A549 (cell line): ENCODE measurements at regions not wholly inside any gene's neighbourhood (a gene's known extent, or its start where the extent isn't known, plus 50 kb on each side); places are given as distances from the start of the nearest gene placed in this dataset.

ENCODE experiments used
- ATAC-seq, 2 experiments: fragments of 200-7000 bp in 1 of 2; fragments of >200 bp in 1 of 2; cut with Nextera tagmentation in 1 of 2; cut with Tn5 transposase in 1 of 2; 3 replicates each; pipeline versions ENCODE4 v1.8.0 to v1.9.1; 2018 to 2020; ENCODE audit warnings: mild to moderate bottlenecking in 1 of 2, moderate library complexity in 1 of 2
- CTCF ChIA-PET: fragments of 300-600 bp; sonication (Branson Sonifier 250); formaldehyde crosslinking; extraction: SDS; loops from one replicate; lab custom pipeline; 2021; ENCODE audit warnings: antibody characterized with exemption, inconsistent platforms; lab: Yijun Ruan, JAX
- POLR2A ChIA-PET: fragments of 350-600 bp; formaldehyde crosslinking; extraction: SDS; loops from one replicate; lab custom pipeline; 2021; ENCODE audit warnings: antibody characterized with exemption, inconsistent platforms; lab: Yijun Ruan, JAX
- DNase-seq, 2 experiments: peaks; one replicate each; pipeline versions ENCODE4 v3.0.0 to v3.0.0-alpha.2; 2011 to 2016; ENCODE audit warnings: low read depth in 1 of 2, low spot score in 1 of 2
- FAIRE-seq: peaks from 2 replicates; lab custom pipeline; 2011; peaks lifted over from hg19 to GRCh38; lab: Jason Lieb, UNC
- H3K27ac ChIP-seq, 2 experiments: fragments of >200 bp; sonication (Bioruptor Twin); formaldehyde crosslinking; 3 replicates each; pipeline ENCODE4 v1.5.1; 2016 to 2017
- H3K4me1 ChIP-seq: fragments of >200 bp; sonication (Bioruptor Twin); formaldehyde crosslinking; 3 replicates; pipeline ENCODE4 v1.6.1; 2016
- H3K4me2 ChIP-seq: fragments of >200 bp; sonication (Bioruptor Twin); formaldehyde crosslinking; 3 replicates; pipeline ENCODE4 v1.6.1; 2016
- H3K4me3 ChIP-seq: fragments of >200 bp; sonication (Bioruptor Twin); formaldehyde crosslinking; 3 replicates; pipeline ENCODE4 v1.5.1; 2016
- H3K9me3 ChIP-seq: fragments of >200 bp; sonication (Bioruptor Twin); formaldehyde crosslinking; 3 replicates; pipeline ENCODE4 v1.6.1; 2016
- BCL3 ChIP-seq: fragments of >200 bp; sonication (Bioruptor Twin); formaldehyde crosslinking; IDR thresholded peaks from 3 replicates; pipeline ENCODE4 v1.6.1; 2016
- BHLHE40 ChIP-seq: IDR thresholded peaks from 2 replicates; pipeline ENCODE4 v1.6.1; 2012; ENCODE audit warnings: low read depth, low read length, inconsistent platforms
- CHD2 ChIP-seq: fragments of 150-350 bp; IDR thresholded peaks from 2 replicates; pipeline ENCODE4 v1.6.1; 2014; ENCODE audit warnings: low read length; ENCODE audit not compliant: partially characterized antibody
- EHF ChIP-seq: fragments of 250-450 bp; sonication (Bioruptor Pico); IDR thresholded peaks from 2 replicates; pipeline ENCODE4 v1.5.0; 2020; ENCODE audit warnings: mild to moderate bottlenecking
- FOXS1 ChIP-seq: fragments of 250-450 bp; sonication (Bioruptor Pico); IDR thresholded peaks from 2 replicates; pipeline ENCODE4 v1.5.0; 2020; ENCODE audit warnings: mild to moderate bottlenecking, moderate library complexity
- GATA3 ChIP-seq: IDR thresholded peaks from 2 replicates; pipeline ENCODE4 v1.6.1; 2012; ENCODE audit warnings: borderline replicate concordance
- HOXA7 ChIP-seq: fragments of 250-450 bp; sonication (Bioruptor Pico); IDR thresholded peaks from 2 replicates; pipeline ENCODE4 v1.5.0; 2020; ENCODE audit warnings: mild to moderate bottlenecking, moderate library complexity
- KDM1A ChIP-seq: fragments of 200-600 bp; sonication (generic); IDR thresholded peaks from 2 replicates; pipeline ENCODE4 v1.6.1; 2016; ENCODE audit warnings: low read depth, mild to moderate bottlenecking
- KDM5A ChIP-seq: fragments of 200-600 bp; sonication (generic); IDR thresholded peaks from 2 replicates; pipeline ENCODE4 v1.6.1; 2016; ENCODE audit warnings: antibody characterized with exemption, mild to moderate bottlenecking
- MAFK ChIP-seq: fragments of 450-650 bp; IDR thresholded peaks from 2 replicates; pipeline ENCODE4 v1.6.1; 2014; ENCODE audit not compliant: partially characterized antibody
- MAZ ChIP-seq: fragments of 150-350 bp; IDR thresholded peaks from 2 replicates; pipeline ENCODE4 v1.6.1; 2014; ENCODE audit warnings: antibody characterized with exemption, low read depth, low read length, borderline replicate concordance
- MYC ChIP-seq: IDR thresholded peaks from 2 replicates; pipeline ENCODE4 v1.6.1; 2012; ENCODE audit warnings: mild to moderate bottlenecking, inconsistent platforms, low read length, improper control_type of control experiment, borderline replicate concordance
- NFE2L2 ChIP-seq: fragments of 150-350 bp; conservative IDR thresholded peaks from 2 replicates; pipeline ENCODE4 v1.6.1; 2014; ENCODE audit warnings: low read length
- NR3C1 ChIP-seq: fragments of >200 bp; sonication (Bioruptor Twin); formaldehyde crosslinking; IDR thresholded peaks from 3 replicates; pipeline ENCODE4 v1.6.1; 2017
- PHF8 ChIP-seq: fragments of 200-600 bp; sonication (generic); IDR thresholded peaks from 2 replicates; pipeline ENCODE4 v1.6.1; 2016; ENCODE audit warnings: low read depth, mild to moderate bottlenecking, antibody characterized with exemption, moderate library complexity, borderline replicate concordance
- POLR2A ChIP-seq: IDR thresholded peaks from 2 replicates; pipeline ENCODE4 v1.6.1; 2012; ENCODE audit warnings: mild to moderate bottlenecking, low read length
- RAD21 ChIP-seq, 2 experiments: fragments of >200 bp in 1 of 2; sonication (Bioruptor Twin) in 1 of 2; formaldehyde crosslinking in 1 of 2; IDR thresholded peaks in 1 of 2; conservative IDR thresholded peaks in 1 of 2; 2 replicates in 1 of 2; 3 replicates in 1 of 2; pipeline ENCODE4 v1.6.1; 2012 to 2018; ENCODE audit warnings: inconsistent platforms in 1 of 2
- RCOR1 ChIP-seq: fragments of 150-350 bp; IDR thresholded peaks from 2 replicates; pipeline ENCODE4 v1.6.1; 2014; ENCODE audit warnings: antibody characterized with exemption, low read length, low read depth
- SREBF2 ChIP-seq: fragments of 450-650 bp; IDR thresholded peaks from 2 replicates; pipeline ENCODE4 v1.6.1; 2014; ENCODE audit warnings: mild to moderate bottlenecking, moderate library complexity
- TFCP2L1 ChIP-seq: fragments of 250-450 bp; sonication (Bioruptor Pico); IDR thresholded peaks from 2 replicates; pipeline ENCODE4 v1.5.0; 2021; ENCODE audit warnings: mild to moderate bottlenecking
- WGBS: methylation state at CpG from one replicate; pipeline ENCODE4 v1.1.6; 2017; ENCODE audit errors: missing lambda C conversion rate; 5-methylcytosine and 5-hydroxymethylcytosine counted together
- TF ChIP-seq, protein P1 (sequence below): IDR thresholded peaks from 2 replicates; pipeline ENCODE4 v1.6.1; 2012; ENCODE audit warnings: low read depth, borderline replicate concordance
- TF ChIP-seq, protein P2 (sequence below): fragments of 250-450 bp; sonication (Bioruptor Pico); IDR thresholded peaks from 2 replicates; pipeline ENCODE4 v1.5.0; 2020; ENCODE audit warnings: low read depth, mild to moderate bottlenecking, moderate library complexity
- TF ChIP-seq, protein P3 (sequence below): fragments of 250-450 bp; sonication (Bioruptor Pico); IDR thresholded peaks from 2 replicates; pipeline ENCODE4 v1.5.0; 2021; ENCODE audit warnings: mild to moderate bottlenecking, moderate library complexity, borderline replicate concordance
- TF ChIP-seq, protein P4 (sequence below): fragments of >200 bp; sonication (Bioruptor Twin); formaldehyde crosslinking; IDR thresholded peaks from 3 replicates; pipeline ENCODE4 v1.5.1; 2016

DNA sequence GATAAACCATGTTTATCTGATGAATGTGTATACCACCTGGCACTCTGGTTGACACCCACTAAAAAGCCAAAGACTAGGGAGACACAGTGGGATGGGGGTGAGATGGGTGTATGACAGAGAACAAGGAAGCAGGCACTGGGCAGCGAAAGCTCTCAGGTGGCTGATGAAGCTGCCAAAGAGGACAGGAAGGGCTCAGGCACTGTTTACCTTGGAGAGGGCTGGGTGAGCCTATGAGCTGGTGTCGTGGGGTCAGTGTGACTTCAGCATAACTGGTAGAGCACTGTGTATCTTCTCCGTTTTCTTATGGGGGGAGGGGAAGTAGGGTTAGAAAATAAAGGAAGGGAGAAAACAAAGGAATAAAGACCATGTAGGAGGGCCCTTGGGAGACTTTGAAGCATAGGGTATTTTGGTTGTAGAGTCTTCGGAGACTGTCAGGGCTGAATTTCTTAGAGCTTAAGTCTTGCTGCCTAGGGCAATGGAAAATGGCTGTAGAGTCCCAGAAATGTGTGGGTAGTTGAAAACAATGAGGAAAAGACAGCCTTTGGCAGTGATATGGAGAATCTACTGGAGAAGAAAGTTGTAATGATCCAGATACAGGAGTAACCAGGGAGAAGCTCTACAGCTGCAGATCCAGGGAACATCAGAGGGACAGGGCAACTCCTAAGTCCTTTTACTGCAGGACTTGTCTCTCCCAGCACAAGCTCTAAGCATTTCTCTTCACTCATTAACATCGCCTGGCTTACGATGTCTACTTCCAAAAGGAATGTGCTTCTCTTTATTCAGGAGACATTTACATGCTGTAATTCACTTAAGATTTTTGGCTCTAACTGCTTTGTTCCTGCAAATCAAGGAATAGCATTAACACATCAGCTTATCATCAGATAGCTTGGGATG is 120.0 kb downstream of the AQP4 start:
- ChIA-PET CTCF (interaction anchor here (0.6 to 1.1 kb wide), 2 partner anchors 12 to 20 kb away, joined by 3 to 4 read pairs; no protein-coding TSS in a partner anchor), POLR2A (no interaction called here)
- ATAC-seq (peak in 1 of 2 experiments; percentile 64; a peak in 3 of 6 replicates), FAIRE-seq (no peak), DNase-seq (peak in 1 of 2 experiments; percentile 20)
- WGBS, result 27% methylated on average over 6 of the region's 6 CpGs
- Histone ChIP-seq H3K4me3 (peak overlapping the region; percentile 33; the same call in 1 of the 3 replicates), H3K4me1 (peaks cover 31% of the 10 kb centered on the region), H3K27ac (peak overlapping the region; percentile 80 to 81), H3K4me2 (peak overlapping the region; percentile 85), H3K9me3 (no peaks in the 10 kb centered on the region)
- TF ChIP-seq NR3C1 (no peak), CHD2 (no peak), POLR2A (no peak), PHF8 (no peak), KDM1A (no peak), EHF (CRISPR knock-in tag) (no peak), TFCP2L1 (CRISPR knock-in tag) (no peak), KDM5A (no peak)

GRCh38 chr18:26741758-26742157 is 123.7 kb downstream of the AQP4 start:
- ATAC-seq (no peak), DNase-seq (no peak), FAIRE-seq (no peak)
- Histone ChIP-seq H3K4me1 (peaks cover 16% of the 10 kb centered on the region), H3K4me2 (no peak overlapping the region), H3K9me3 (no peaks in the 10 kb centered on the region), H3K27ac (no peak overlapping the region), H3K4me3 (no peak overlapping the region)
- TF ChIP-seq MYC (no peak), FOXS1 (no peak), RCOR1 (no peak), HOXA7 (no peak), SREBF2 (no peak), BHLHE40 (no peak), NFE2L2 (no peak), RAD21 (conservative IDR thresholded peaks at IDR 0.05 in 1 of 2, IDR thresholded peaks at IDR 0.05 in 1 of 2) (no peak), MAZ (no peak), GATA3 (no peak), EHF (CRISPR knock-in tag) (no peak), MAFK (no peak), PHF8 (no peak), BCL3 (no peak)
- TF ChIP-seq, protein P1, sequence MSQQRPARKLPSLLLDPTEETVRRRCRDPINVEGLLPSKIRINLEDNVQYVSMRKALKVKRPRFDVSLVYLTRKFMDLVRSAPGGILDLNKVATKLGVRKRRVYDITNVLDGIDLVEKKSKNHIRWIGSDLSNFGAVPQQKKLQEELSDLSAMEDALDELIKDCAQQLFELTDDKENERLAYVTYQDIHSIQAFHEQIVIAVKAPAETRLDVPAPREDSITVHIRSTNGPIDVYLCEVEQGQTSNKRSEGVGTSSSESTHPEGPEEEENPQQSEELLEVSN, result no peak
- TF ChIP-seq, protein P2, sequence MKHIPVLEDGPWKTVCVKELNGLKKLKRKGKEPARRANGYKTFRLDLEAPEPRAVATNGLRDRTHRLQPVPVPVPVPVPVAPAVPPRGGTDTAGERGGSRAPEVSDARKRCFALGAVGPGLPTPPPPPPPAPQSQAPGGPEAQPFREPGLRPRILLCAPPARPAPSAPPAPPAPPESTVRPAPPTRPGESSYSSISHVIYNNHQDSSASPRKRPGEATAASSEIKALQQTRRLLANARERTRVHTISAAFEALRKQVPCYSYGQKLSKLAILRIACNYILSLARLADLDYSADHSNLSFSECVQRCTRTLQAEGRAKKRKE (CRISPR knock-in tag), result no peak
- TF ChIP-seq, protein P3, sequence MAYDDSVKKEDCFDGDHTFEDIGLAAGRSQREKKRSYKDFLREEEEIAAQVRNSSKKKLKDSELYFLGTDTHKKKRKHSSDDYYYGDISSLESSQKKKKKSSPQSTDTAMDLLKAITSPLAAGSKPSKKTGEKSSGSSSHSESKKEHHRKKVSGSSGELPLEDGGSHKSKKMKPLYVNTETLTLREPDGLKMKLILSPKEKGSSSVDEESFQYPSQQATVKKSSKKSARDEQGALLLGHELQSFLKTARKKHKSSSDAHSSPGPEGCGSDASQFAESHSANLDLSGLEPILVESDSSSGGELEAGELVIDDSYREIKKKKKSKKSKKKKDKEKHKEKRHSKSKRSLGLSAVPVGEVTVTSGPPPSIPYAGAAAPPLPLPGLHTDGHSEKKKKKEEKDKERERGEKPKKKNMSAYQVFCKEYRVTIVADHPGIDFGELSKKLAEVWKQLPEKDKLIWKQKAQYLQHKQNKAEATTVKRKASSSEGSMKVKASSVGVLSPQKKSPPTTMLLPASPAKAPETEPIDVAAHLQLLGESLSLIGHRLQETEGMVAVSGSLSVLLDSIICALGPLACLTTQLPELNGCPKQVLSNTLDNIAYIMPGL (CRISPR knock-in tag), result no peak
- TF ChIP-seq, protein P4, sequence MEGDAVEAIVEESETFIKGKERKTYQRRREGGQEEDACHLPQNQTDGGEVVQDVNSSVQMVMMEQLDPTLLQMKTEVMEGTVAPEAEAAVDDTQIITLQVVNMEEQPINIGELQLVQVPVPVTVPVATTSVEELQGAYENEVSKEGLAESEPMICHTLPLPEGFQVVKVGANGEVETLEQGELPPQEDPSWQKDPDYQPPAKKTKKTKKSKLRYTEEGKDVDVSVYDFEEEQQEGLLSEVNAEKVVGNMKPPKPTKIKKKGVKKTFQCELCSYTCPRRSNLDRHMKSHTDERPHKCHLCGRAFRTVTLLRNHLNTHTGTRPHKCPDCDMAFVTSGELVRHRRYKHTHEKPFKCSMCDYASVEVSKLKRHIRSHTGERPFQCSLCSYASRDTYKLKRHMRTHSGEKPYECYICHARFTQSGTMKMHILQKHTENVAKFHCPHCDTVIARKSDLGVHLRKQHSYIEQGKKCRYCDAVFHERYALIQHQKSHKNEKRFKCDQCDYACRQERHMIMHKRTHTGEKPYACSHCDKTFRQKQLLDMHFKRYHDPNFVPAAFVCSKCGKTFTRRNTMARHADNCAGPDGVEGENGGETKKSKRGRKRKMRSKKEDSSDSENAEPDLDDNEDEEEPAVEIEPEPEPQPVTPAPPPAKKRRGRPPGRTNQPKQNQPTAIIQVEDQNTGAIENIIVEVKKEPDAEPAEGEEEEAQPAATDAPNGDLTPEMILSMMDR, result no peak
- CTCF ChIA-PET, result no interaction called here
- WGBS, result 87% methylated on average over 3 of the region's 3 CpGs
- POLR2A ChIA-PET, result no interaction called here
